NCI-H2081 treated with DMSO at 0.1 percent for 48 hours (cell line): ENCODE measurements at regions not wholly inside any gene's neighbourhood (a gene's known extent, or its start where the extent isn't known, plus 50 kb on each side); places are given as distances from the start of the nearest gene placed in this dataset.
"Not testable (repeated sequence)": the region's sequence is repeated elsewhere in the genome, so short reads cannot be mapped to it uniquely, and the experiment has no call there.

Experiments used
- DNase-seq: peaks from one replicate; lab custom pipeline; 2025; lab: John Stamatoyannopoulos, UW

DNA sequence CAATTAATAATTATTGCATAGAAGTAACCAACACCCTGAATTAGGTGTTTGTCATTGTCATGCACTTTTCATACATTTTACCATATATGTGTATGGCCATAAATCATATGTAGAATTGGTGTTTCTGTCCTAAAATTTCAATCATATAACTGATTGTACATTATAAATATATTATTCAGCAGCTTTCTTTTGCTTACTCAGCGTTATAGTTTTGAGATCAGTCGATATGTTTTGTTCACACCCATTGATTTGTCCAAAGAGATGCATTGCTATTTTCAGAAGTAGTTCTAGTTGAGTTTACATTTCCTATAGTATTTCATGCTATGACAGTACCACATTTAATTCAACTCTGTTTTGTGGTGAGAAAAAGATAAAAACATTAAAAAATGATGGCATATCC, 50.5 kb upstream of the PARP4 start:
- DNase-seq = no peak

DNA sequence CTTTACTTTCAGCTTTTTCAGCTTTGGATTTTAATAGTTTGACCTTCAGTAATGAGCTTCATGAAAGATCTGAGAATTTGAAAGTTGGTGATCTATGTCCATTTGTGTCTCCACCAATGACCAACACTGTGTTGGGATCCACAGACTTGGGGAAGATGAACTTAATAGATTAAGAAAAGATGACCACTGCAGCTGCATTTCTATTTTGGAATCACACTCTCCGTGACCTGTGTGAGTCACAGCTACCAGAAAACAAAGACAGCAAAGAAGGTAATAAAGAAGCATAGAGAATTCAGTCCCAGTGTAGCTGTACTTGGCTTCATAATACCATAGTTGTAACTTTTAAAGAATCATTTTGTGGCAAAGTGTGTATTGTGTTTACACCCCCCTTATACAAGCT, 51.4 kb upstream of the PARP4 start:
- DNase-seq = not testable (repeated sequence)

DNA sequence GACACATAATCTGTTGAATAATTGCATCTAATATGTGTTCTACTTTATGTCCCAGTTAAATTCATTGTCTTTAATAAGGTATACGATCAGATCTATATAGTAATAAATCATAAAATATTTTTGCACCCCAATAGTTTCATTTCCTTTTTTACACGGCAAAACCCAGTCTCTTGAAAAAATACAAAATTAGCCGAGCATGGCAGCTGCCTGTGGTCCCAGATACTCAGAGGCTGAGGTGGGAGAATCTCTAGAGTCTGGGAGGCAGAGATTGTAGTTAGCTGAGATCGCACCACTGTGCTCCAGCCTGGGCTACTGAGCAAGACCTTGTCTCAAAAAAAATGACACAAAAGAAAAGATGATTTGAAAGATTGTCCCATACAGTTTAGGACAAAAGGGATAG, 52.3 kb upstream of the PARP4 start:
- DNase-seq = no peak

DNA sequence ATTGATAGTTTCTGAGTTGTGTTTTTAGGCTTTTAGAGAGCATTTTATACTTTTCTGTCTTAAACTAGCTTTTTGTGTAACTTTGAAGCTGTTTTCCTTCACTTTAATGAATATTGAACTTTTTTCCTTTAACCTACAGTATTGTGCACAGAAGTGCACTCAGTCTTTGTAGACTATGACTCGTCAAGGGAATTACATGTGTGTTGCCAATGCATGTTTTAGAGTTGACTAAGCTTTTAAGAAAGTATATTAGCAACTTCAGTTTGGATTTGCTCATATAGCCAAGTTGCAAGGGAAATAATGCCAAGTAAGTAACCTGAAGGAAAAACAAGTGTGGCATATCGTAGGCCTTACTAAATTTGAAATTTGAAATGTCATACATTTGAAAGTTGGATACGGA, 55.0 kb upstream of the PARP4 start:
- DNase-seq = not testable (repeated sequence)

DNA sequence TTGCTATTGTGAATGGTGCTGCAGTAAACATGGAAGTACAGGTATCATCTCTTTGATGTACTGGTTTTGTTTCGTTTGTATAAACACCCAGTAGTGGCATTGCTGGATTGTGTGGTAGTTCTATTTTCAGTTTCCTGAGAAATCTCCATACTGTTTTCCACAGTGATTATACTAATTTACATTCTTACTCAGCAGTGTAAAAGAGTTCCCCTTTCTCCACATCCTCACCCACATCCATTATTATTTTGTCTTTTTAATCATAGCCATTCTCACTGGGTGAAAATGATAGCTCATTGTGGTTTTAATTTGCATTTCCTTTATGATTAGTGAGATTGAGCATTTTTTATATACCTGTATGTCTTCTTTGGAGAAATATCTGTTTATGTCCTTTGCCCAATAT, 62.3 kb upstream of the PARP4 start:
- DNase-seq = no peak

DNA sequence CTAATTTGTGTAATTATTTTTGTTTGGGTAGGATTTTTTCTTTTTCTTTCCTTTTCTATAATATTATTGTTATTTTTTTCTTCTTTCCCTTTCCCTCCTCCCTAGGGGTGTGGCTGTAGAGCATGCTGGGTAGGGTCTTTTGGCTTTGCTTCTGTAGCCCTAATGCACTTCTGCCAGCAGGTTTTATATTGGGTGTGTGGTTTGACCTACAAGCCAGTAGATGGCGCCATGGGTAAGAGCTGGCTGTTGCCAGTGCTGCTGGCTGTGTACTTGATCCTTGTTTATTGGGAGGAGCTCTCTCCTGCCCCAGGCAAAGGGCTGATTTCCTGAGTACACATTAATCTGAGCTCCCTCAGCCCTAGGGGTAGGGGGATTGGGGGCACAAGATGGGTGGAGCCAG, 67.7 kb upstream of the PARP4 start:
- DNase-seq = peak; percentile 0

DNA sequence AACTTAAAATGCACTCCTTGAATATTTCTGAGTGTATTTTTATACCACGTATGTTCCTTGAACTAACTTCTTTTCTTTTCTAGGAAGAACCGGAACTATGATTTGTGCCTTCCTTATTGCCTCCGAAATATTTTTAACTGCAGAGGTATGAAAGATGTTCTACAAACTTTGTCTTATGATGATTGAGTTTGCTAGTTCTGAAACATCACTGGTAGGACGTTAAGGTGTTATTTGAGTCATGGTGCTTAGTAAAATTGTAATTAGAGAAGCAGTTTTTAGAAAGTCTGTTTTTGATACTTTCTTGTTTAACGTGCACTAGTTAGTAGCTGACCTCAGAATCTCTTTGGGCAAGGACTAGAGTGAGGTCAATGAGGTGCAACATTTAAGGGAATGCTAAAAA, 69.0 kb upstream of the PARP4 start:
- DNase-seq = not testable (repeated sequence)

DNA sequence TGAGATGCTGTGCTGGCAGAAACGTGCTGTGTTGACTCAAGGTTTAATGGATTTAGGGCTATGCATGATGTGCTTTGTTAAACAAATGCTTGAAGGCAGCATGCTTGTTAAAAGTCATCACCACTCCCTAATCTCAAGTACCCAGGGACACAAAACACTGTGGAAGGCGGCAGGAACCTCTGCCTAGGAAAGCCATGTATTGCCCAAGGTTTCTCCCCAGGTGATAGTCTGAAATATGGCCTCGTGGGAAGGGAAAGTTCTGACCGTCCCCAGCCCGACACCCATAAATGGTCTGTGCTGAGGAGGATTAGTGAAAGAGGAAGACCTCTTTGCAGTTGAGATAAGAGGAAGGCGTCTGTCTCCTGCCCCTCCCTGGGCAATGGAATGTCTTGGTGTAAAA, 79.1 kb upstream of the PARP4 start:
- DNase-seq = not testable (repeated sequence)

DNA sequence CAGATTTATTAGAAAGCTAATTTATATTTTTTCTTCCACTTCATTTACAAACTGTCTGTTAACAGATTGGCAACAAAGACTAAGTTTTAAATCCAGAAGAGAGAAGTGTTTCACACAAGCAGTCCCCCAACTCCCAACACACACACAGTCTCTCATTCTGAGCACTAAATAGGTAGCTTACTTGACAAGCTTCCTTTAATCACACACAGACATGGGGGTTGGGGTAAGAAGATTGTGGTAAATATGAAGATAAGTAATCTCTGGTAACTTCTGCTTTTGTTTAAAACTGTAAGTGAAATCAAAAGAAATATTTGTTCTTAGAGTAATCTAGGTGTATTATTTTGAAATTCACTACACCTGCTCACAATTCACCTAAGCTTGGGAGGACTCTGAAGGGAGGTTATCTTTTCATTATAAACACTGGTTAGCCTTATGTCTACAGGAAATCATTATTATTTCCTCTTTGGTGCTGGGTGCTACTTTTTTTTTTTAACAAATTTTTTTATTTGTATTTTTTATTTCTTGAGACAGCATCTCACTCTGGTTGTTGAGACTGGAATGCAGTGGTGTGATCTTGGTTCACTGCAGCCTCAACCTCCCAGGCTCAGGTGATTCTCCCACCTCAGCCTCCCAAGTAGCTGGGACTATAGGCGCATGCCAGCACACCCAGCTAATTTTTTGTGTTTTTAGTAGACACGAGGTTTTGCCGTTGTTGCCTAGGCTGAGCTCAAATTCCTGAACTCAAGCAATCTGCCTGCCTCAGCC, 82.1 kb upstream of the ATP12A start:
- not testable (repeated sequence) for DNase-seq

DNA sequence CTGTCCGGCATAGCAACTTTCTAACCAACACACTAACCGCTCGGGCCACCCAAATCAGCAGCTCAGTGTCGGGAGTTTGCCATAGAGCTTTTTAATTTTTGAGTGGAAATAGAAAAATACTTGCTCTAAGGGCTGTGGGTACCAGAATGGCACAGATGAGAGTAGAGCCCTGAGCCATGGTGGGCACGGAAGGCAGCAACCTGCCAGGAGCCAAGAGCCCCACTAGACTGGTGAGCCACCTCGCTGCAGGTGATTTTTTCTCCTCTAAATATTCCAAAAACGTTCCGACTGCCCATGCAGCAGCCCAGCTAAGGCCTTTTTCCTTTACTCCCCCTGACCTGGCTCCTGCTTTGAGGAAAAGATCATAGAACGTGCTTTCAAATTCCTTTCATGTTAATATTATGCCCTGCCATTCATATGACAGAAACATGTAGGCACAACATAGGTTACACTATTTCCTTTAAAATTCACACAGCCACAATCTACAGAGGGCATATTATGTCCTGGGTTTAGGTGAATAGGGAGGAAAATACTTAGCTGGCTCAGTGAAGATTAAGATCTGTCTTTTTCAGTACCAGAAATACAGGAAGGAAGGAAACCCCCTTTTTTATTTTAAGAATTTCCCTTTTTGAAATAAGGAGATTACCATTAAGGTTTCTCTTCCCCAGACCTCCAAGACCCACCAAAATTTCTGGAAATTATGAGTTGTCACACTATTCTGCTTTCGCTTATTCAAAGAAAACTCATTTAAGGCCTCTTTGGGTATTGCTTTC, 81.0 kb upstream of the ATP12A start:
- DNase-seq = not testable (repeated sequence)

DNA sequence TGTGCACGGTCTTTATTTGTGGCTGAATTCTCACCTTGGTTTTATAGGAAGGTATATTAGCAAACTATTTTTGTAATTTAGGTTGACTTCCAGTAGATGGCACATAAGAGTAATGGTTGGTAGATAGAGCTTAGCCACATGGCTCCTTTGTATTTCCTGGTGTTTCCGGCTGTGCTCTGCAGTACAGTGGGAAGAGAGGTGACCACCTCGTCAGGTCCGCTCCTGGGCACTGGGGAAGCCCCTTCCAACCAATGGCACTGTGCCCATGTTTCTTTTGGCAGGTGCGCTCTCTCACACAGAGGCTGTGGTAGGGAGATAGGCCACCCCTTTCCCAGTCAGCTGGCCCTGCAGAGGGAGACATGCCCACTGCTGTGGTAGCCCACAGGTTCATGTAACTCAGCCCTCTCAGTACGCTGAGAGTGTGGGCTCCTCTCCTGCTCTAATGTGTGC, 74.3 kb upstream of the ATP12A start:
- no peak for DNase-seq

DNA sequence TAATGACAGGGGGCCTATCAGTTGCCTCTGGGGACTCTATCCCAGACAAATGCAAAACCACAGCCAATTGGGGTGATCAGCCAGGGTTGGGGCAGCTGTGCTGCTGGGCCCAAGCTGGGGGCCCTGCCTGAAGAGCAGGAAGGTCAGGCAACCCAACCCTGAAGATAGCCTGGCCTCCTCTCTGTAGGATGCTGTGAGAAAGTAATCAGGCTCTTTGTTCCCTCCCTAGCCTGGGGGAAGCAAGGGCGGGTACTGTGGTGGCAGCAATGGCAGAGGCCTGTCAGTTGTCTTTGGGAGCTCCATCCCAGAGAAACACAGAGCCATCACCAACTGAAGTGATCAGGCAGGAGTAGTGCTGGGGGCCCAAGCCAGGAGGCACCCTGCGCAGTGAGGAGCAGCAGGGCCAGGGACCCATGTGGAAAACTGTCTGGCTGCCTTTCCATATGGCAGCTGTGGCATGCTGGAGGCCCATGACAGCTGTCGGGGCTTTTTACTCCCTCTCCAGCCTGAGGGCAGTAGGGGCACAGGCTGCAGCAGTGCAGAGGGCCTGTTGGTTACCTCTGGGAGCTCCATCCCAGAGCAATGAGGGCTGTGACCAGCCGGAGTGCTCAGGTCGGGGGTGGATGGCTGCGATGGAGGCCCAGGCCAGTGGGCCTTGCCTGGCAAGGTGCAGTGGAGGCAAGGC, 73.6 kb upstream of the ATP12A start:
- no peak for DNase-seq

DNA sequence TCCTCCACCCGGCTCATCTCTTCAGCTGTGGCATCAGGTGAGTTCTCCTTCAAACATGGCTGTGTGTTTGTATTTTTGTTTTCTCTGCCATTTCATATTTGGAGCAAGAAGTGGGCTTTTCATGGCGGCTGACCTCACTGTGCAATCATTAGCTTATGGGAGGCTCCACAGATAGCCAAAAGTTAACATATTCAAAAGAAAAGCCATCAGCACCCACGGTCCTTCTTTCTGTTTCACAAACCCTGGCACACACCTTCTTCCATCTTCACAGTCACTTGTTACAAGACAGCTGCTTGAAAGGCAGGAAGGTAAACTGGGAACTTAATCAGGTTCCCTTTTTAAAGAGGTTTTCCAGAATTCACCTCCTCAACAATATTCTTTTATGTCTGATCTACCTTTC, 69.3 kb upstream of the ATP12A start:
- DNase-seq = no peak

DNA sequence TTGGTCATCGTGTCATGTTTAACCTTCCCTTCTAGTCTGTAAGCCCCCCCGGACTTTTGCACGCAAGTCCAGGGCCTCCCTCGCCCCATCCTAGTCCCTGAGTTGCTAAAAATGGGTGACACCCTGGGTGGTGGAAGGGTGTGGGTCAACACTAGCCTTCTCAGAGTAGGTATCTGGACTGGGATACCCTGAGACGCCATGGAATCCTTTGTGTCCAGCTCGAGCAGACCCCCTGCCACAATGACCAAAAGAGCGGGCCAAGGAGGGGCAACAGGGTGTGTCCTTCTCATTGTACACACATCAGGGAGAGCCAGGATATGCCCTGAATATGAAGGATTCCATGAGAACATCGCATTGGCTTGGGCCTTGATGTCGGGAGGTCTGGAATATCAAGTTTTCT, 67.5 kb upstream of the ATP12A start:
- no peak for DNase-seq

DNA sequence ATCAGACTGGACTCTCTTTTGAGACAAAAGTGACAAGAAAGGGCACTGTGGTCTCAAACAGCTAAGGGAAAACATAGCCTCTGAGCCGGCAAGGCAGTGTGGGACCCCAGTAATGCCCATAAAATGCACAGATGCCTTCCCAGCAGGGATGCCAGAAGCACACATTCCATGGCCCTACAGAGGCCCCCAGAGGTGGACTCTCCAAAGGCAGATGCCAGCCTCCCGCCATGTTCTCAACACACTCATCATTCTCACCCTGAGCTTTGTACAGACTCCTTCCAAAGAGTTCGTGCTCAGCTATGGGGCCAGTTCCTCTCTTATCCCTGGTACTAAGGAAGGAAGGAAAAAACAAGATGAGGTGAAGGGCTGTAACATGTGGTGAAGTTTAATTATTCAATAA, 67.1 kb upstream of the ATP12A start:
- no peak for DNase-seq

DNA sequence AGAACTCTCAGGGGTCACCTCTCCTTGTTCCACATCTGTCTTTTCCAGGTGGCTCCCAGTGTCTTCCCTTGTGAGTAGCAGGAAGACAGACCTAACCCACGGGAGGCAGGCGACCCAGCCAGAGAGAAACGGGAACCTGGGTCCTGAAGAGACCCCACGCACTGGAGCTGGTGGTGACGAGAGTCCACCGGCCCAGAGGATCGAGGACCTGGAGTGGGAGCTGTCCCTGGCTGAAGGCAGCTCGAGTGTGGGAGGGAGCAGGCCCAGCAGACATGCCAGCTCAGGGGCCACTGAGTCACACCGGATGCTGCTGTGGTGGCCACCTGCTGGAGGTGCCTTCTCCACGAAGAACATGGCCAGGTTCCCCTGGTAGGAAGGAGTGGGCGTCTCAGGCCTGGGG, 66.5 kb upstream of the ATP12A start:
- no peak for DNase-seq

DNA sequence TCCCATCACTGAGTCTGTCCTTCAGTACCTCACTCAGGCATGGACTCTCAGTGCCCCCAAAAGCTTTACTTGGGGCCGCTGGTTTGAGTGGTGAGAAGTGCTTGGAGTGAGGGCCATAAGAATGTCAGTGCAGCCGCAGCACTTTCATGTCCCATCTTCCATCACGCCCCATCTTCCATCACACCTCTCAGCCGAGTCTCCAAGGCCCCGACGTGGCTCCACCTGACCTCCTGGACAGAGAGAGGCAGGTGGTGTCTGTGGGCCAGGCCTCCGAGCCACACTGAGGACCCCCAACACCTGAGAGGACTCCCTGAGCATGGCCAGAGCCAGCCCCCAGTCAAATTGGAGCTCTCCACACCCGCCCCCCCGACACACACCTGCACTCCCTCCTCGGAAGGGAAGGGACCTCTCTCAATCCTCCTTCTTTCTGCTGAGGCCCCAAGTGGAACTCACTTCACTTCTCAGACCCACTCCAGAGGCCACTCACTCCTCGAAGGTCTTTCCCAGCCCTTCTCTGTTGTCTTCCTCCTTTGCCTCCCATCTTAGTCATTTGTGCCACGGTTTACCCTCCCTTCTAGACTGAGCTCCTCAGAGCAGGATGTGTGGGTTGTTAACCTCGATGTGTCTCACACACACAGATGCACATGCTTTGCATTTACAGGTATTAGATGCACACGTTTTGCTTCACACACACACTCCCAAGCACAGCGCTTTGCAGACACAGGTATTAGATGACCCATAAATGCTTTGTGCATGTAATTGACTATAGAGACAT, 65.7 kb upstream of the ATP12A start:
- no peak for DNase-seq

DNA sequence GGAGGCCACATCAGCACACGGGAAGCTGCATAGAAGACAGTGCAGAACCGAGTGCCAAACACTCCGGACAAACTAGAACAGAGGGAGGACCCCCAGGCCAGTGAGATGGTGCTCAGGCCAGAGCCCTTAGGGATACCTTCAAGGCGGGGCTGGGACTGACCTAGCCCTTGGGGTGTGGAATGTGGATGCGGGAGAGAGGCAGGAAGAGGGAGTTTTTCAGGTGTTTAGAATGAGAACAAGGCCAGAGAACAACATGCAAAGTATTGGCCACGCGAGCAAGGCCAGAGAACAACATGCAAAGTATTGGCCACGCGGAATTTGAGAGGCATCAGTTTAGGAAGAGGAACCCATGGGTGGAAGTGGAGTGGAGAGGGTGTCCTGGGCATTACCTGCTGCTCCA, 65.1 kb upstream of the ATP12A start:
- DNase-seq = no peak

DNA sequence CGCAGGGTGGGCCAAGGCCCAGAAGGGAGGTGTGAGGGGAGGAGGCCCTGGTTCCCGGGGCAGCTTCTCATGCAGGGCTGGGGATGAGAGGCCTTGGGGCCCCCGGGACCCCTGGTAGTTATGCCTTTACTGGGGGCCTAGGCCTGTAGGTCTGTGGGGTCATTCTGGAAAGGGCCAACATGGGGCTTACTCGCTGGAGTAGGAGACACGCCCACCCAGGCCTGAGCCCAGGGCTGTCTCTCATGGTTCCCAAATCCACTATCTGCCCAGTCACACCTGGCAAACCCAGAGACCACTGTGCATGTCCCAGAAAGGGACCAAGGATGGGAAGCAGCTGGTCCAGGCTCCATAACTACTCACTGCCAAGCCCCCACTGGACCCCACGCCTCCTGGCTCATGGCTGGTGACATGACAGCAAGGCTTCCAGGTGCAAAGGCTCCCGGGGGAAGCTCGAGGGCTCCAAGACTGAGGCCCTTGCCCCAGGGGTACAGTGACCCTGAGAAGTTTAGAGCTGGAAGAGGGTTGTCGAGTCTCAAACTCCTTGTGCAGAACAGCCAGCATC, 64.2 kb upstream of the ATP12A start:
- no peak for DNase-seq

DNA sequence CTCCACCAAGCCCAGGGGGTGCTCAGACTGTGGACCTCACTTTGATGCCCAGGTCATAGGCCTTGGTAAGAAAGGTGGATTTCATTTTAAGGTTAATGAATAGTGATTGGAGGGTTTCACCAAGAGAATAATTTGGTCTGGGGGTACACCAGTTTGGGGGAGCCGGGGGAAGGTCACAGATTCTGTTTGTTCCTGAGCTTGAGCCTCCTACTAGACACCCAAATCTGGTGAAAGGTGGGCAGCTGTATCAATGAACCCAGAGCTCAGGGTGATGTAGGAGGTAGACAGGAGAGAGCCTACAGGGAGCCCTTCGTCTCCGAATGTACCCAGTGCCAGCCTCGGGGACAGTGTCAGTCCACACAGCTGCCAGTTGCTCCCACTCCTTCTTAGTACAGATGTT, 63.7 kb upstream of the ATP12A start:
- DNase-seq = no peak

DNA sequence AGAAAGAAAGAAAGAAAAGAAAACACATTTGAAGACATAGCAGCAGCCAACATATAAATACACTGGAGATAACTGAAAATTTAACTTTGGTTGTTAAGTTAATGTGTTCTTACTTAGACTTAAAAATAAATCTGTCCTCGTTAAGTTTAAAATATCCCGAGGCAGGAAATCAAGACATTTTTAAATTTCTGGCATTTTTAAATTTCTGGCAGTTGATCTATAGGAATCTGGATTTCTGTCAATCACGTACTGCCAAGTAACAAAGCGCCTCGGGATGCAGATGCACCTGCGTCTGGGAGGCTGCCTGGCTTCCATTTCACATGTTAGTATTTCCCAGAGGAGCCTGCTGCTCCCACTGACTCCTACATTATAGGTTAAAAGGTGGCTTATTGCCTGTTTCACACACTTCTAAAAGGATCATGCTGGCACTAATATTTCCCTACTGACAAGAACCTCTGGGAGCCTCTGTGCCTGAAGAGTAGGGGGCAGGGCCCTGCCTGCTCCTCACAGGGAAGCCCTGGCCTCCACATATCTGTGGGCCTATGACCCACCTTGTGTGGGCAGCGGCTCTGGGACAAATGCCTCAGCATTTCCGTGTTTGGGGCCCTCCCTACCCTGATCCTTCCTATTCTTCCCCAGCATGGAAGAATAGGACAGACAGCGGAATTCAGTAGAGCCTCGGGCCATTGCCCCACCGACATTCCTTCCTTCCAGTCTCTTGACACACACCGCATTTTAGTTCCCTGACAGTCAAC, 62.8 kb upstream of the ATP12A start:
- DNase-seq = no peak
